ENCODE measurements at regions not wholly inside any gene's neighbourhood (a gene's known extent, or its start where the extent isn't known, plus 50 kb on each side); places are given as distances from the start of the nearest gene placed in this dataset.

- H3K36me3 ChIP-seq (ENCODE audit: control insufficient read depth, insufficient read depth, low read length), result no peaks in the 10 kb centered on the region
- TF ChIP-seq CTCF (IDR thresholded peaks at IDR 0.05; ENCODE audit: insufficient read depth, low read length, poor library complexity, severe bottlenecking), result peak; percentile 12
- no peak for DNase-seq (ENCODE audit: low read depth)
These were observed 139.9 kb downstream of the CCDC71L start for GRCh38 chr7:106520962-106521514.

GRCh38 chr7:106518967-106519366 is 142.0 kb downstream of the CCDC71L start:
- TF ChIP-seq CTCF (IDR thresholded peaks at IDR 0.05; ENCODE audit: insufficient read depth, low read length, poor library complexity, severe bottlenecking), result no peak
- Histone ChIP-seq H3K4me3 (ENCODE audit: low read depth, low read length) (no peak overlapping the region), H3K27me3 (ENCODE audit: control insufficient read depth, insufficient read depth, low read length) (no peaks in the 10 kb centered on the region), H3K36me3 (ENCODE audit: control insufficient read depth, insufficient read depth, low read length) (no peaks in the 10 kb centered on the region)
- DNase-seq (ENCODE audit: low read depth), result no peak

More at GRCh38 chr7:106520962-106521514, 139.9 kb downstream of the CCDC71L start:
- Histone ChIP-seq H3K4me3 (ENCODE audit: low read depth, low read length) (no peak overlapping the region), H3K27me3 (ENCODE audit: control insufficient read depth, insufficient read depth, low read length) (no peaks in the 10 kb centered on the region)

GRCh38 chr7:106518239-106518638 is 142.7 kb downstream of the CCDC71L start:
- DNase-seq (ENCODE audit: low read depth), result no peak
- no peak overlapping the region for H3K4me3 ChIP-seq (ENCODE audit: low read depth, low read length)
- no peak for TF ChIP-seq CTCF (IDR thresholded peaks at IDR 0.05; ENCODE audit: insufficient read depth, low read length, poor library complexity, severe bottlenecking)
- no peaks in the 10 kb centered on the region for H3K36me3 ChIP-seq (ENCODE audit: control insufficient read depth, insufficient read depth, low read length)
- no peaks in the 10 kb centered on the region for H3K27me3 ChIP-seq (ENCODE audit: control insufficient read depth, insufficient read depth, low read length)

- Histone ChIP-seq H3K27me3 (ENCODE audit: control insufficient read depth, insufficient read depth, low read length) (no peaks in the 10 kb centered on the region), H3K4me3 (ENCODE audit: low read depth, low read length) (no peak overlapping the region), H3K36me3 (ENCODE audit: control insufficient read depth, insufficient read depth, low read length) (no peaks in the 10 kb centered on the region)
- no peak for DNase-seq (ENCODE audit: low read depth)
- no peak for TF ChIP-seq CTCF (IDR thresholded peaks at IDR 0.05; ENCODE audit: insufficient read depth, low read length, poor library complexity, severe bottlenecking)
These were observed 143.4 kb downstream of the CCDC71L start for GRCh38 chr7:106517508-106517907.

- no peak for DNase-seq (ENCODE audit: low read depth)
- Histone ChIP-seq H3K27me3 (ENCODE audit: control insufficient read depth, insufficient read depth, low read length) (no peaks in the 10 kb centered on the region), H3K4me3 (ENCODE audit: low read depth, low read length) (no peak overlapping the region), H3K36me3 (ENCODE audit: control insufficient read depth, insufficient read depth, low read length) (no peaks in the 10 kb centered on the region)
- TF ChIP-seq CTCF (IDR thresholded peaks at IDR 0.05; ENCODE audit: insufficient read depth, low read length, poor library complexity, severe bottlenecking), result no peak
These were observed 145.6 kb downstream of the CCDC71L start for GRCh38 chr7:106515321-106515720.

- DNase-seq (ENCODE audit: low read depth), result no peak
- Histone ChIP-seq H3K36me3 (ENCODE audit: control insufficient read depth, insufficient read depth, low read length) (no peaks in the 10 kb centered on the region), H3K4me3 (ENCODE audit: low read depth, low read length) (no peak overlapping the region), H3K27me3 (ENCODE audit: control insufficient read depth, insufficient read depth, low read length) (no peaks in the 10 kb centered on the region)
- no peak for TF ChIP-seq CTCF (IDR thresholded peaks at IDR 0.05; ENCODE audit: insufficient read depth, low read length, poor library complexity, severe bottlenecking)
These were observed 146.1 kb downstream of the CCDC71L start for GRCh38 chr7:106514881-106515280.

All from kidney epithelial cell (primary cell).